Mesothelial cell of epicardium (in vitro differentiated cells): ENCODE measurements at regions not wholly inside any gene's neighbourhood (a gene's known extent, or its start where the extent isn't known, plus 50 kb on each side); places are given as distances from the start of the nearest gene placed in this dataset.

Experiments used
- DNase-seq, 2 experiments: peaks; one replicate each; pipeline ENCODE4 v3.0.0; 2021; ENCODE audit warnings: low spot score in 2 of 2; ENCODE audit not compliant: unreplicated experiment in 2 of 2
- H3K27ac Mint-ChIP-seq: 2 replicates; pipeline ENCODE4 v1.8.0; 2021; ENCODE audit warnings: mixed read lengths
- H3K27me3 Mint-ChIP-seq: 2 replicates; pipeline ENCODE4 v1.8.0; 2021; ENCODE audit warnings: low read depth, mixed read lengths
- H3K36me3 Mint-ChIP-seq: 2 replicates; pipeline ENCODE4 v1.8.0; 2021; ENCODE audit warnings: mixed read lengths
- H3K4me1 Mint-ChIP-seq: 2 replicates; pipeline ENCODE4 v1.8.0; 2021; ENCODE audit warnings: mixed read lengths
- H3K4me3 Mint-ChIP-seq: 2 replicates; pipeline ENCODE4 v1.8.0; 2021; ENCODE audit warnings: mild to moderate bottlenecking, moderate library complexity, mixed read lengths
- H3K9me3 Mint-ChIP-seq: 2 replicates; pipeline ENCODE4 v1.8.0; 2021; ENCODE audit warnings: mixed read lengths
- TF ChIP-seq, protein P1 (sequence below): fragments of 200-600 bp; sonication (generic); IDR thresholded peaks from one replicate; pipeline ENCODE4 v1.5.0; 2021; ENCODE audit warnings: antibody characterized with exemption; ENCODE audit not compliant: unreplicated experiment

DNA sequence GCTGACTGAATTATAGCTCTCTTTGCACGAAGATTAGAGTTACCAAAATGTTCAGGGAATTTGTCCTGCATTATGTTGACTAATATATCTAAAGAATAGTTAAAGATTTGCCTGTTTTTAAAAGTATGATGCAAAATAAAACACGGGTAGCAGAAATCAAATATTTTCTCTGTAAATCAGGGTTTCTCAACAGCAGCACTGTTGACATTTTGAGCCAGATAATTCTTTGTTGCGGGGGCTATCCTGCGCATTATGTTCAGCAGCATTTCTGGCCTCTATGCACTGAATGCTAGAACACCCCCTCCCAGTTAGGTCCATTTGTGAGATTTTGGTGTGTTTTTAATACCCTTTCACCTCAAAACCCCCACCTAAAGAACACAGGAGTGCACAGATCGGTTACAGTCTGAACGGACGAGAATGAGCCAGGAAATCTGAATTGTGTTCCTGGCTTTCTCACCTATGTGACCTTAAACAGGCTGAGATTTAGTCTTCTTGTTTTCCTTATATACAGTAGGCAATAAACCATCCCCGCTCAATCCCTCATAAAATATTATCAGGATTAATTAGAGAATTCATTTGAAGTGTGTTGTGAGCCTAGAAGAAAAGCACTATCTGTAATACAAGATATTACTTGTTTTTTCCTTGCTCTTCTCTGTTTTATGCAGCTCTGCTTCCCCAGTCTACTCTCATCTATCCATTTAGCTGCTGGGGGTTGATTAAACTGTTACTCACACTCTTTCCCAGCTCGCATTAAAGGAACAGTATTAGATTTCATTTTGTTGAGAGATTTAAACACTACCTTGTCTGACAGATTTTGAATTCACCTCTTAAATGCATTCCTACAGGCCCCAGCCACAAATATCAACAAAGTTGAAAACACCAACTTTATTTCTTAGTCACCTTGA is 247.5 kb upstream of the GOLIM4 start:
- Mint-ChIP-seq H3K36me3 (peaks cover 2% of the 10 kb centered on the region), H3K27me3 (no peaks in the 10 kb centered on the region), H3K27ac (peak overlapping the region; percentile 94), H3K4me3 (no peak overlapping the region), H3K9me3 (no peaks in the 10 kb centered on the region), H3K4me1 (peaks cover 79% of the 10 kb centered on the region)
- TF ChIP-seq, protein P1, sequence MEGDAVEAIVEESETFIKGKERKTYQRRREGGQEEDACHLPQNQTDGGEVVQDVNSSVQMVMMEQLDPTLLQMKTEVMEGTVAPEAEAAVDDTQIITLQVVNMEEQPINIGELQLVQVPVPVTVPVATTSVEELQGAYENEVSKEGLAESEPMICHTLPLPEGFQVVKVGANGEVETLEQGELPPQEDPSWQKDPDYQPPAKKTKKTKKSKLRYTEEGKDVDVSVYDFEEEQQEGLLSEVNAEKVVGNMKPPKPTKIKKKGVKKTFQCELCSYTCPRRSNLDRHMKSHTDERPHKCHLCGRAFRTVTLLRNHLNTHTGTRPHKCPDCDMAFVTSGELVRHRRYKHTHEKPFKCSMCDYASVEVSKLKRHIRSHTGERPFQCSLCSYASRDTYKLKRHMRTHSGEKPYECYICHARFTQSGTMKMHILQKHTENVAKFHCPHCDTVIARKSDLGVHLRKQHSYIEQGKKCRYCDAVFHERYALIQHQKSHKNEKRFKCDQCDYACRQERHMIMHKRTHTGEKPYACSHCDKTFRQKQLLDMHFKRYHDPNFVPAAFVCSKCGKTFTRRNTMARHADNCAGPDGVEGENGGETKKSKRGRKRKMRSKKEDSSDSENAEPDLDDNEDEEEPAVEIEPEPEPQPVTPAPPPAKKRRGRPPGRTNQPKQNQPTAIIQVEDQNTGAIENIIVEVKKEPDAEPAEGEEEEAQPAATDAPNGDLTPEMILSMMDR: no peak
- DNase-seq: no peak

DNA sequence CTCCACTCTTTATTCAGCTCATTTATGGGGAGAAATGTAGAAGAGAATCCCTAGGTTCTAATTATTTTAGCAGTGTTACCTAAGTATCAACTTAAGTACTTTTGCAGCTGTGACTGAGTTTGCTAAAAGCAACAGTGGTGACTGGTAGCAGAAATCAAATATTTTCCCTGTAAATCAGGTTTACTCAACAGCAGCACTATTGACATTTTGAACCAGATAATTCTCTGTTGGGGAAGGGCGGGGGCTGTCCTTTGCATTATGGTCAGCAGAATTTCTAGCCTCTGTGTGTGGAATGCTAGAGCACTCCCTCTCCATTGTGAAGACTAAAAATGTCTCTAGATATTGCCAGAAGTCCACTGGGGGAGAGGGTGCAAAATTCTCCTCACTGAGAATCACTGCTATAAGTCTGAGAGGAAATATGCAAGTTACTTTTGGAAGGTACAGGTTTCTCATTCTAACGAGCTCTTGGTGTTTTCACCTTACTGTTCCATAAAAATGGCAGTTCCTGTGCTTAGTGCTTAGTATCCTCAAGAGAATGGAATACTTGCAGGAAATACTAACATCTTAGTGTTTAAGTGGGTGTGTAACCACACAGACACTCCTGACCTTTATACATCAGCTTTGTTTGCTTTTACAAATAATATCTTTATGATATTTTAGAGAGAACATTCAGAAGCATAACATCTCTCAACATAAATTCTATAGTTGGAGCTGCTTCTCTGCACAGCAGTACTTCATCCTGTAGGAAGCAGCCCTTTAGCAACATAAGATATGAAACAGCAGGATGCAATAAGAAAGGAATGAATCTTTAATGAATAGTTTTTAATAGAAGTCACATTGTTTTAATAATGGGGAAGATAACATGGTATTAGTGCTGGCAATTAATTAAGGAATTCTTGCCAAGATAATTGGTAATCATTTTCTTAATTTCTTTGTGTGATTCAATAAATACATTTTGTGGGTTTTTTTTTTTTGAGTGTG is 246.5 kb upstream of the GOLIM4 start:
- Mint-ChIP-seq H3K27me3 (no peaks in the 10 kb centered on the region), H3K4me3 (peak overlapping the region; percentile 30), H3K4me1 (peaks cover 79% of the 10 kb centered on the region), H3K36me3 (no peaks in the 10 kb centered on the region), H3K9me3 (no peaks in the 10 kb centered on the region), H3K27ac (peak overlapping the region; percentile 94)
- TF ChIP-seq, protein P1: no peak
- DNase-seq: no peak

DNA sequence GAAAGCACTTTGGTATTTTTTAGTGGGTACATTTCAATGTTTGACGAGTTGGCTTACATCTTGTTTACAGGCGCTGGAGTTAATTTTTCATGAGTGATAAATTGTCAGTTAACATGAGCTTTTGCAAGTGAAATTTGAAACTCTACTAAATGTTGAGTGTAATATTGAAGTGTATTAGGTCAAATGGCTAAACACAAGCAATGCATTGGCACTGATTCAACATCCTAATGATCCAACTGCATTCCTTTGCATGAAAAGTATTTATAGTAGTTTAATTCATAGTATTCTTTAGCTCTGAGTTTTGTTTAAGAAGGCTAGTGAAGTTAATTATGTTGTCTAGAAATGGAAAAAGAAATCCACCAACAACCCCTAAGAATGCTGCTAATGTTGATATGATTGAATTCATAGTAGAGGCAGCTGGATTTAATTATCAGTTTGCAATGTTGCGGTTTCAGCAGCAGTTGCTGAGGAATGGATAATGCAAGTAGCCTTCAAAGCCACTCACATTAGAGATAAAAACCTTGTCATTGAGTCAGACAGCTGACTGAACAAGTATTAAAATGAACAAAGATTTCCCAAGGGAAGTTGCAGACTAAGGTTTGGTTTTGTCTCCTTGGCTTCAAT is 245.6 kb upstream of the GOLIM4 start:
- peak overlapping the region; percentile 94 for H3K27ac Mint-ChIP-seq
- H3K4me1 Mint-ChIP-seq: peaks cover 80% of the 10 kb centered on the region
- H3K4me3 Mint-ChIP-seq: peak overlapping the region; percentile 30
- TF ChIP-seq, protein P1: no peak
- no peak for DNase-seq
- no peaks in the 10 kb centered on the region for H3K9me3 Mint-ChIP-seq
- no peaks in the 10 kb centered on the region for H3K27me3 Mint-ChIP-seq
- H3K36me3 Mint-ChIP-seq: peaks cover 2% of the 10 kb centered on the region

DNA sequence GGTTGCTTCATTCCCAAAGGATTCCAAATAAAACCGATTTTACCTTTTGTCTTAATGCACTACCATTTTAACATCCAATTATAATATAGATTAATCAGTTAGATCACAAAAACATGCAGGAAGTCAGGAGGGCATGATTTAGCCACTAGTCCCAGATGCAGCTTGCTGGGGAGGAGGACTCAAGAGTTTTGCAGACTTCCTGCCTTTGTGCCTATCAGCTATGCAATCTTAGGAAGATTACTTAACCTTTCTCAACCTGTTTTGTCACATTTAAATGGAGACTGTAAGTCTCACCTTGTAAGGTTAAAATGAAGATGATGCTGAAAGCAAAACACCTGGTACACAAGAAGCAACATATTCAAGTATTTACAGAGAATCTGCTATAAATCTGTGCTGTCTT is 242.4 kb upstream of the GOLIM4 start:
- TF ChIP-seq, protein P1: no peak
- Mint-ChIP-seq H3K36me3 (peaks cover 4% of the 10 kb centered on the region), H3K4me1 (peaks cover 80% of the 10 kb centered on the region), H3K27ac (no peak overlapping the region), H3K9me3 (no peaks in the 10 kb centered on the region), H3K4me3 (no peak overlapping the region), H3K27me3 (no peaks in the 10 kb centered on the region)
- no peak for DNase-seq

DNA sequence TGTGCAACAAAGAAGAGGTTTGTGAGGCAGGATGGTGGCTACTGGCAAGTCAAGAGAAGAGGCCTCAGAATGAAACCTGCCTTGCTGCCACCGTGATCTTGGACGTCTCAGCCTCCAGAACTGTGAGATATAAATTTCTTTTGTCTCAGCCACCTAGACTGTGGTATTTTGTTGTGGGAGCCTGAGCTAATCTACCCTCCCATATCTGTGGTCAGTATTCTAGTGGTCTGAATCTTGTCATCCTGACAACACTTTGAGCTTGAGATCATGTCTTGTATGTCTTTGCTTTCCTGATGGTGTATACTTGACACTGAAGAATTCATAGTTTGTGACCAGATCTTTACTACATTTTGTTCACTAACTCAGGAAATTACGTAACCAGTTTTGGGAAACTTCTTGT is 240.6 kb upstream of the GOLIM4 start:
- TF ChIP-seq, protein P1: no peak
- H3K36me3 Mint-ChIP-seq: peaks cover 4% of the 10 kb centered on the region
- DNase-seq: no peak
- peak overlapping the region; percentile 54 for H3K27ac Mint-ChIP-seq
- peaks cover 80% of the 10 kb centered on the region for H3K4me1 Mint-ChIP-seq
- H3K9me3 Mint-ChIP-seq: no peaks in the 10 kb centered on the region
- H3K4me3 Mint-ChIP-seq: no peak overlapping the region
- no peaks in the 10 kb centered on the region for H3K27me3 Mint-ChIP-seq
